Mesodermal cell (in vitro differentiated cells): ENCODE measurements at regions not wholly inside any gene's neighbourhood (a gene's known extent, or its start where the extent isn't known, plus 50 kb on each side); places are given as distances from the start of the nearest gene placed in this dataset.

Source experiments
- H3K27ac ChIP-seq: 2 replicates; pipeline ENCODE4 v1.7.0; 2013; ENCODE audit warnings: mild to moderate bottlenecking, low read depth, low read length, moderate library complexity; ENCODE audit not compliant: severe bottlenecking
- H3K36me3 ChIP-seq: 2 replicates; pipeline ENCODE4 v1.7.1; 2013; ENCODE audit warnings: mild to moderate bottlenecking, low read length, moderate library complexity; ENCODE audit not compliant: control insufficient read depth, insufficient read depth
- H3K4me1 ChIP-seq: one replicate; pipeline ENCODE4 v1.7.1; 2013; ENCODE audit warnings: mild to moderate bottlenecking, low read length; ENCODE audit not compliant: insufficient read depth, control insufficient read depth, poor library complexity, severe bottlenecking
- H3K4me3 ChIP-seq: 2 replicates; pipeline ENCODE4 v1.7.0; 2013; ENCODE audit warnings: low read length, control low read depth, mild to moderate bottlenecking; ENCODE audit not compliant: insufficient read depth, poor library complexity, severe bottlenecking; ENCODE audit errors: extremely low read depth
- H3K9me3 ChIP-seq: 2 replicates; pipeline ENCODE4 v1.7.1; 2013; ENCODE audit warnings: mild to moderate bottlenecking, low read length, moderate library complexity; ENCODE audit not compliant: control insufficient read depth
- WGBS, 2 experiments: methylation state at CpG; one replicate each; pipeline ENCODE4 v1.1.5; 2013; ENCODE audit warnings: missing lambda C conversion rate in 2 of 2; ENCODE audit not compliant: insufficient coverage in 2 of 2; 5-methylcytosine and 5-hydroxymethylcytosine counted together

DNA sequence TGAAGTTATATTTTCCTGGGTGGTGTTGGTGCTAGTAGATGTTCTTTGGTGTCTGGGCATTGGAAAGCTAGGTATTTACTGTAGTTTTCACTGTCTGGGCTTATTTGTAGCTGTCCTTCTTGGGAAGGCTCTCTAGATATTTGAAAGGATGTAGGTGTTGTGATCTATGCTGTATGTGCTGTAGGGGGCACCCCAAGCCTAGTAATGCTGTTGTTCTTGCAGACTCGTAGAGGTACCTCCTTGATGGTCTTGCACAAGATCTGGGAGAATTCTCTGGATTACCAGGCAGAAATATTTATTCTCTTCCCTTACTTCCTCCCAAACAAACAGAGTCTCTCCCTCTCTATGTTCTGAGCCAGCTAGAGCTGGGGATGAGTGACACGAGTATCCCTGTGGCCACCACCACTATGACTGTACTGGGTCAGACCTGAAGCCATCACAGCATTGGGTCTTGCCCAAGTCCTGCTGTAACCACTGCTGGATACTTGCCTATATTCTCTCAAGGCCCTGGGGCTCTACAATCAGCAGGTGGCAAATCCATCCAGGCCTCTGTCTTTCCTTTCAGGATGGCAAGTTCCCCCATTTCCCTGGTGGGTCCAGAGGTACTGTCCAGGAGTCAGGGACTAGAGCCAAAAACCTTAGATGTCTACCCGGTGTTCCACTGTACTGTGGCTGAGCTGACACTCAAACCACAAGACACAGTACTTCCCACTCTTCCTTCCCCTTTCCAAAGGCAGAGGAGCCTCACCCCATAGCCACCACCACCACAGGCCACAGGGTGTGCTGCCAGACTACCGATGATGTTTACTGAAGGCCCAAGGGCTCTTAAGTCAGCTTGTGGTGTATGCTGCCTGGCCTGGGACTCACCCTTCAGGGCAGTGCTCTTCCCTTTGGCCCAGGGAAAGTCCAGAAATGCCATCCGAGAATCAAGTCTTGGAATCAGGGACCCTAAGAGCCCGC is 195.2 kb upstream of the DPPA4 start:
- no peak overlapping the region for H3K27ac ChIP-seq
- H3K36me3 ChIP-seq, result no peaks in the 10 kb centered on the region
- 84 to 91% methylated on average over 4 to 5 of the region's 6 CpGs for WGBS, 2 experiments
- H3K9me3 ChIP-seq, result no peaks in the 10 kb centered on the region
- H3K4me3 ChIP-seq, result no peak overlapping the region
- no peaks in the 10 kb centered on the region for H3K4me1 ChIP-seq

DNA sequence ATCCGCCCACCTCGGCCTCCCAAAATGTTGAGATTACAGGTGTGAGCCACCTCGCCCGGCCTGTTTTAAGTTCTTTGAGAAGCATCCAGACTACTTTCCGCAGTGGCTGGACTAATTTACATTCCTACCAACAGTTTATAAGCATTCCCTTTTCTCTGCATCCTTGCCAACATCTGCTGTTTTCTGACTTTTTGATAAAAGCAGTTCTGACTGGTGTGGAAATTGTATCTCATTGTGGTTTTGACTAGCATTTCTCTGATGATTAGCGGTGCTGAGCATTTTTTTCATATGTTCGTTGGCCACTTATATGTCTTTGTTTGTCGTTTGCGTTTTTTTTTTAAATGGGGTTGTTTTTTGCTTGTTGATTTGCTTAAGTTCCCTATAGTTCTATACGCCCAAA is 208.4 kb upstream of the DPPA4 start:
- H3K36me3 ChIP-seq, result no peaks in the 10 kb centered on the region
- no peaks in the 10 kb centered on the region for H3K4me1 ChIP-seq
- no peak overlapping the region for H3K27ac ChIP-seq
- 92 to 98% methylated on average over 5 to 6 of the region's 10 CpGs for WGBS, 2 experiments
- H3K4me3 ChIP-seq, result no peak overlapping the region
- no peaks in the 10 kb centered on the region for H3K9me3 ChIP-seq

DNA sequence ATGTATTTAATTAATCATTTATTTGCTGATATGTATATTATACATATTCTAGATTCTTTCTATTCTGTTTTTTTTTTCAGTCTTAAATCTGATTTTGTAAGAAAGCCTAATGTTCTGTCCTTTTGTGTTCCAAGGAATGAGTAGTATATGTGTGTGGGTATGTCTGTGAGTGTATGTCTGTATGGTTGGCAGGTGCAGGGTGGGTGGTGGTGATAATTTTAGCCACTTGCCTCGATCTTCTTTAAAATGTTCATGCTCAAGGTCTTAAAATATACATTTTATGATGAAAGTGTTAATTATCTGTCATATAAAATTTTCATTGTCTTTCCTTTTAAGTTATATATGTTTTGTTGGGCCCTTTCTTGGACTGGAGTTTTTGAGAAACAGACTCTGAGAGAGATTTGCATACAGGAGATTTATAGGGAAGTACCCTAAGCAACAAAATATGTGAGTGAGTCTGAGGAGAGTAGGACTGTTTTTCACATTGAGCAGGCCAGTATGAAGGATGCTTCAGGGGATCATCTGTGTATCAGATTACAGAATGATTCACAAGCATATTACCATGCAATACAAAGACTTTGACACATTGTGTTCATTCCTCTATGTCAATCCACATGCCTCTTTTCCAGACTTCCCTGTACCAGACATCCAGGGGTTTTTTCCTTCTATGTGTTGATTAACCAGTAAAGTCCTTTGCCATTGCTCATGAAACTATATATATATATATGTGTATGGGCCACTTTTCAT is 211.0 kb upstream of the DPPA4 start:
- no peaks in the 10 kb centered on the region for H3K4me1 ChIP-seq
- H3K9me3 ChIP-seq, result no peaks in the 10 kb centered on the region
- WGBS, 2 experiments, result no CpG with 5 or more reads among the region's 1 CpG
- no peak overlapping the region for H3K4me3 ChIP-seq
- H3K27ac ChIP-seq, result no peak overlapping the region
- no peaks in the 10 kb centered on the region for H3K36me3 ChIP-seq

DNA sequence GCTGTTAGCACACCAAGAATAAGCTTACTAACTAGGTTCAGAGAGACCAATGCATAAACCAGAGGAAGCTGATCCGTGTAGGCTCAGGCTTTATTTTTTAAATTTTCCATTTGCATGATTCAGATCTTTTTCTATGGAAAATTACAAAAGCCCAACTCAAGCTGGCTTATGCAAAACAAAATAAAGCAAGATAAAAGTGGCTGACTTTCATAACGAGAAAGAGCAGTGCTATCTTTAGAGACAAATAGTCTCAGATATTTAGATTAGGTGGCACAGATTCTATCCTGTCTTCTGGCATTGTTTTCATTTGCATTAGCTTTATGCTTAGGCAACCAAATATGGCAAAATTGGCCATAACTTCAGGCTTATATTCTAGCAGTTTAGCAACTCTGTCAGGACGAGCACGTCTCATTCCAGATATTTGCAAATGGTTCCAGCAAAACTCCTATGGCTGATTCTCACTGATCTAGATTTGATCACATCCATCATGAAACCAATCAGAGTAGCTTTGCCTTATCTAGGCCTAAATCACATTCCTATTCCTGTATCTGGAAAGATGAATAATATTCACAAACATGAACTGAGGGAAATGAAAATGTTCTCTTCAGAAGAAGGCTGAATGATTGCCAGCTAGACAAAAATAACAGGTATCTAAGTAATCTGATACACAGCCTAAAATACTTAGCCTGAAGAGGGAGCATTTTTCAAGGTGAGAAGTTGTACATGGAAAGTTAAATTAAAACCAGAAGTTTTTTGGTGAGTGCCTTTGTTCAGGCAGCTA is 216.4 kb upstream of the DPPA4 start:
- no peak overlapping the region for H3K27ac ChIP-seq
- H3K36me3 ChIP-seq, result no peaks in the 10 kb centered on the region
- WGBS, 2 experiments, result 76 to 80% methylated on average over 3 of the region's 4 CpGs
- no peak overlapping the region for H3K4me3 ChIP-seq
- H3K9me3 ChIP-seq, result no peaks in the 10 kb centered on the region
- H3K4me1 ChIP-seq, result no peaks in the 10 kb centered on the region

DNA sequence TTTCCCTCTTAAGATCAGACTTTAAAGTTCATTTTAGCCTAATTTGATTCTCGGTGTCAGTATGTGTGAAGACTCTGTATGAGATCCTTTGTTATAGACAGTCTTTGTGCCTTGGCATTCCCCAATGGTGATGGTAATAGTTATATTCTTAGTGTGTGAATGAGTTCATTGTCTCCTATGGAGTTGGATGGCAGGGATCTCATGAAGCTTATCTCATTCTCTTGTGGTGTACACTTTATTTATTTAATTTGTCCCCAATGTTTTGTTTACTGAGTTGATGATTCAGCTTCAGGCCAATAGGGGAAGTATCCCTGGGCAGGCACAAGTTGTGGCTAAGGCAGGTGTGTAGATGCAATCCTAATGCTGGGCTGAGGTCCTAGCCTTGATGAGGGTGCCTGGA is 222.0 kb upstream of the DPPA4 start:
- no peaks in the 10 kb centered on the region for H3K9me3 ChIP-seq
- no peak overlapping the region for H3K27ac ChIP-seq
- H3K36me3 ChIP-seq, result no peaks in the 10 kb centered on the region
- H3K4me3 ChIP-seq, result no peak overlapping the region
- no CpG with 5 or more reads among the region's 1 CpG for WGBS, 2 experiments
- no peaks in the 10 kb centered on the region for H3K4me1 ChIP-seq

DNA sequence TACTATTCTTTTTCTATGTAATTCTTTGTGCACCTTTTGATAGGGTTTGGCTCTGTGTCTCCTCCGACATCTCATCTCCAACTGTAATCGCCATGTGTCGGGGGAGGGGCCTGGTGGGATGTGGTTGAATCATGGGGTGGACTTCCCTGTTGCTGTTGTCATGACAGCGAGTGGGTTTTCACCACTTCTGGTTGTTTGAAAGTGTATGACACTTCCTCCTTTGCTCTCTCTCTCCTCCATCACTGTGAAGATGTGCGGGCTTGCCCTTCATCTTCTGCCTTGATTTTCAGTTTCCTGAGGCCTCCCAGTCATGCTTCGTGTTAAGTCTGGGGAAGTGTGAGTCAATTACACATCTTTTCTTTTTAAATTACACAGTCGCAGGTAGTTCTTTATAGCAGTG is 225.8 kb upstream of the DPPA4 start:
- no peak overlapping the region for H3K27ac ChIP-seq
- H3K4me3 ChIP-seq, result no peak overlapping the region
- no CpG with 5 or more reads among the region's 7 CpGs for WGBS, 2 experiments
- H3K36me3 ChIP-seq, result no peaks in the 10 kb centered on the region
- H3K9me3 ChIP-seq, result no peaks in the 10 kb centered on the region
- no peaks in the 10 kb centered on the region for H3K4me1 ChIP-seq

DNA sequence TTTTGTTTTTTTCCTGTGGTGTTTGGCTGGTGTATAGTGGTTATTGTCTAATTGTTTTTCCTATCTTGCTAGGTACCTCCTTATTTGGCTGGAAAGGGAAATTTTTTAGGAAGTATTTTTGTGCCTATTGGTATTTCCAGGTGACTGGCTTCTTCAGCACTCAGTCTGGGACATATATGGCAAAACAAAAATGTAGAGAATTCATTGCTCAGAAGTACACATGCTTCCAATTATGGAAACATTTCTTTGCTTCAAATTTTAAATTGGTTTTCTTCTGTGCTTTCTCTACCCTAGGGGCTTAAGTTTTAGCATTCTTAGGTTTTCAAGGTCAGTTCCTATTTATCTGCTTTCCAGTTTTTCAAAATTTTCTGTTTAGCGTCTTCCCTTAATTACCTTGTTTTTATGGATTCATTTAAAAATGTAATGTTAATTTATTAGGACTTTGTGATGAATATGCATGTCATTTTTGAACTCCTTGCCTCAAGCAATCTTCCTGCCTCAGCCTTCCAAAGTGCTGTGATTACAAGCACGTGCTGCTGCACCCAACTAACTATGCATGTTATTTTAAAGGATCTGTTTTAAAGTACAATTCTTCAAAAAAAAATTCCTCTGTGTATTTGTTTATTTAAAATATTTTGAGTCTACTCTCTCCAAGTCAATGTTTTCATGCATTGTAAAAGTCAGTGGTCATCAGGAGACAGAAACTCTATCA is 231.9 kb upstream of the DPPA4 start:
- Histone ChIP-seq H3K27ac (no peak overlapping the region), H3K4me3 (no peak overlapping the region), H3K9me3 (no peaks in the 10 kb centered on the region), H3K4me1 (no peaks in the 10 kb centered on the region), H3K36me3 (no peaks in the 10 kb centered on the region)
- whole genome bisulfite sequencing, 2 experiments, result no CpG with 5 or more reads among the region's 2 CpGs

DNA sequence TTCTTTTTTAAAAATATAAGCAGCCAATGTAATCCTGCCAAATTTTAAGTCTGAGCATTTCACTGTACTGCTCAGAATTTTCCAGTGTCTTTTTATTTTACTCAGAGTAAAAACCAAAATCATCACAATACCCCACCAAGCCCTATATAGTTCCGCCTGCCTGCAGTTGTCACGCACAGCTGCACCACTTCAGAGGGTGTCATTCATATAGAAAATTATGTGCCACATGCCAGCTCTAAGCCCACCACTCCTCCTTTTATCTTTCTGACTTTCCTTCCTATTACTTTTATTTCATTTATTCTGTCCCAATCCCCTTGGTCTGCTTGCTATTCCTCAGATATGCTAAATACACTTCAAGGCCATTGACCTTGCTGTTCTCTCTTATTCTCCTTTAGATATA is 233.1 kb upstream of the DPPA4 start:
- Histone ChIP-seq H3K27ac (no peak overlapping the region), H3K4me3 (no peak overlapping the region), H3K36me3 (no peaks in the 10 kb centered on the region), H3K9me3 (no peaks in the 10 kb centered on the region), H3K4me1 (no peaks in the 10 kb centered on the region)
- WGBS, 2 experiments, result 85 to 87% methylated on average over 2 of the region's 2 CpGs

DNA sequence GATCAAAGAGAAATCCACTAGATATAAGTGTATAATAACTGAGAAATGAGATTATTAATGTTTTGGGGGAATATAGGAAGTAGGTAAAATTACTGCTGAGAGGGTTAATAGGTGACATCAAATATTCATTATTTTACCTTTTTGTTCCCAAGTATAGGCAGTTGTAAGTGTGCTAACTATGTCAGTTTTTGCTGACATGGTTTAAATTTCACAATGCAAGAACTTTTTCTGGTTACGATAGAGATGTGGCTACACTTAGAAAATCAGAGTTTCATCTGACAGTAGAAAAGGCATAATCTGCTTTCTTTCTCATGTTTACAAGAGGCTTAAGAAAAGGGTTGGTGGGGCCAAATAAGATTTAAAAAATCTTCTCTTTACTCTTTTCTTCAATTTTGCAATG is 235.0 kb upstream of the DPPA4 start:
- Histone ChIP-seq H3K4me1 (no peaks in the 10 kb centered on the region), H3K4me3 (no peak overlapping the region), H3K9me3 (no peaks in the 10 kb centered on the region), H3K36me3 (no peaks in the 10 kb centered on the region), H3K27ac (no peak overlapping the region)
- WGBS, 2 experiments, result no CpG with 5 or more reads among the region's 1 CpG

DNA sequence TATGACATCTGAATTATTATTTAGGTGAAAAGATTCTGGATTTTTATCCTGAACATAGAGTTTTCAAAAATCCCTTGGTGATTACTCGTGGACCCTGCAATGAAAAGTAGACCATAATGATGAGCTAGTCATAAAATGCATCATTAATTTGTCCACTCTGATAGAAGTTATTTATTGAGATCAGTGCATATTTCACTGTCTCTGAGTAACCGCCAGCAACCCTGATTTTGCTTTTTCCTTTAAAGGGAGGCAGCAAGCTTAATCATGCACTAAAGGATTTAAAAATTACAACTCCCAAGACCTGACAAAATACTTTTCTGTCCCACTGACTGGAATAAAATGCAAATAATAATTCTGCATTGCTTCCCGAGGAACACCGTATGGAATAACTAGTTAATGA is 259.6 kb upstream of the DPPA4 start:
- Histone ChIP-seq H3K27ac (no peak overlapping the region), H3K9me3 (no peaks in the 10 kb centered on the region), H3K4me3 (no peak overlapping the region), H3K4me1 (no peaks in the 10 kb centered on the region), H3K36me3 (no peaks in the 10 kb centered on the region)
- WGBS, 2 experiments, result no CpG with 5 or more reads among the region's 4 CpGs
